LNCaP clone FGC (cell line): ENCODE measurements at regions not wholly inside any gene's neighbourhood (a gene's known extent, or its start where the extent isn't known, plus 50 kb on each side); places are given as distances from the start of the nearest gene placed in this dataset.

Source experiments
- DNase-seq: peaks from one replicate; pipeline ENCODE4 v3.0.0-alpha.2; 2011; ENCODE audit warnings: low read depth
- H3K4me3 ChIP-seq: 2 replicates; pipeline ENCODE4 v1.5.1; 2011; ENCODE audit warnings: mild to moderate bottlenecking, low read depth, low read length, control low read depth
- CTCF ChIP-seq: IDR thresholded peaks from 2 replicates; pipeline ENCODE4 v1.5.1; 2012; ENCODE audit warnings: mild to moderate bottlenecking; ENCODE audit not compliant: control insufficient read depth, insufficient read depth; ENCODE audit errors: extremely low read depth

GRCh38 chr3:20772869-20773268 lies 586.9 kb upstream of the SGO1 start:
- TF ChIP-seq CTCF: no peak
- DNase-seq: no peak
- H3K4me3 ChIP-seq: no peak overlapping the region

- no peak for TF ChIP-seq CTCF
- H3K4me3 ChIP-seq: no peak overlapping the region
- no peak for DNase-seq
Measured at GRCh38 chr3:20769430-20769829, 583.4 kb upstream of the SGO1 start.

DNA sequence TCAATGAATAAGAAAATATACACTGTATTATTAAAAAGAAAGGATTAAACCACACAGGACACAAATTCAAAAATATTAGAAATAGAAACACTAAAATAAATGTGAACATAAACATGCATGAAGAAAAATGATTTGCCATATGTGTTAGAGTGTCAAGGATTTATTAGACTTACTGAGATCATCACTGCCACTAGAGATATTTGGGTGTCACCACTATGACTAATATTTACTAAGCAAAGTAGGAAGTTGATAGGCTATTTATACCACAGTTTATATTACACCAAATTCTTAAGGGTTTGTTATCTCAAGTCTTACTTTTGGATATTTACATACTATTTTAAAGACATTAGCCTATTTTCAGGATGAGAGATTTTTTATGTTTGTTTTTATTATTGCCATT lies 575.0 kb upstream of the SGO1 start:
- DNase-seq: no peak
- H3K4me3 ChIP-seq: no peak overlapping the region
- TF ChIP-seq CTCF: no peak

DNA sequence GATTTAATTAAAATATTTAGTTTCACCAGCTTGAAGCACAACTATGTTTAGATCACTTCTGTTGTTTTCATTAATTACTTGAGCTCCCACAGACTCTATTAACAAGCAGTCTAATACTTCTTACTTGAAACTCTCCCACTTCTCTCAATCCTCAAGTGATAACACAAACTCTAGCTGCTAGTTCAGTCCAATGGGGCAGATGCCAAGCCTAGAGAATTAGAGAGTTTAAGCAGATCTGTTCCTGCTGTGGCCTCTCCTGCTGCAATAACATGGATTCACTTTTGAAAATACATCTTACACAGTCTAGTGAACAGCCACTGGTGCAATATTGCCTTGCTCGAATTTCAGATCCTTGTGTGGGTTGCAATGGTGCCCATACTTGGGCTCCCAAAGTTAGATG lies 566.4 kb upstream of the SGO1 start:
- no peak for TF ChIP-seq CTCF
- H3K4me3 ChIP-seq: no peak overlapping the region
- no peak for DNase-seq

GRCh38 chr3:20751296-20751695 lies 565.3 kb upstream of the SGO1 start:
- H3K4me3 ChIP-seq: no peak overlapping the region
- no peak for TF ChIP-seq CTCF
- DNase-seq: peak; percentile 28

GRCh38 chr3:20747741-20748140 lies 561.7 kb upstream of the SGO1 start:
- DNase-seq: no peak
- TF ChIP-seq CTCF: no peak
- no peak overlapping the region for H3K4me3 ChIP-seq

DNA sequence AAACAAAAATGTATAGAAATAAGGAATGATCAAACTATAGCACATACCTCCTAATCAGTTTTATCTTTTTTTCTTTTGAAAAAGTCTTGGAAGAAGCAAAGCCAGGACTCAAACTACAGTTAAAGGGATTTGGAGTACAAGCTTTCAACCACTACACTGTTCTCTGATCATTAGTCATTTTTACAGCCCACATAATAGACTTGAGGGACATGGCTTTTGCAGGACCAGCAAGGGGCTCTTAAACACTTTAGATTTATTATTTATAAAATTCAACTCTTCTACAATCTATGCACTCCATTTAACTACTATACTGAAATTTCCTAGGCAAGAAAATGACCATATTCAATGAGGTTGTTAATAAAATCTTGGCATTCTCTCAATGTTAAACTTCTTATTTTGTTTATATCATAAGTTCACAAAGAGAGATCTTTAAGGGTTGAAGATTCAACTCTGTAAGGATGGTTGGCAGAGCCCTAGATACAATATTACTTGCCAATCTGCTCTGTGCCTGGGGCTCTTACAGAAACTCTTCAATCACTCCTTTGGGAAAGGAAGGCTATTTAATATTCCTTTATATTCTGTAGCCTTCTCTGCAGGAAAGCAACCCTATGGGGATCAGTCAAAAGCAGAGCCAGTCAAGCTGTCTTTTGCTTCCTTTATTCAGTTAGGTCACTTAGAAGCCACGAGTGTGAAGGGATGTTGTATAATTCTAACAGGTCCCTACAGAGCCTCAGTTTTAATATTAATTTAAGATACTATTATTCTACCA lies 557.7 kb upstream of the SGO1 start:
- no peak for DNase-seq
- H3K4me3 ChIP-seq: no peak overlapping the region
- TF ChIP-seq CTCF: no peak
